Astrocyte (in vitro differentiated cells and primary cell): ENCODE measurements at regions not wholly inside any gene's neighbourhood (a gene's known extent, or its start where the extent isn't known, plus 50 kb on each side); places are given as distances from the start of the nearest gene placed in this dataset.

Experiments
- CTCF ChIP-seq: IDR thresholded peaks from 2 replicates; pipeline ENCODE4 v1.5.1; 2011; ENCODE audit warnings: low read depth, mild to moderate bottlenecking, inconsistent platforms, low read length, moderate library complexity; ENCODE audit not compliant: insufficient read depth
- EZH2 ChIP-seq: IDR thresholded peaks from 2 replicates; pipeline ENCODE4 v1.6.1; 2012; ENCODE audit warnings: mild to moderate bottlenecking, low read length, inconsistent platforms; ENCODE audit not compliant: insufficient read depth

DNA sequence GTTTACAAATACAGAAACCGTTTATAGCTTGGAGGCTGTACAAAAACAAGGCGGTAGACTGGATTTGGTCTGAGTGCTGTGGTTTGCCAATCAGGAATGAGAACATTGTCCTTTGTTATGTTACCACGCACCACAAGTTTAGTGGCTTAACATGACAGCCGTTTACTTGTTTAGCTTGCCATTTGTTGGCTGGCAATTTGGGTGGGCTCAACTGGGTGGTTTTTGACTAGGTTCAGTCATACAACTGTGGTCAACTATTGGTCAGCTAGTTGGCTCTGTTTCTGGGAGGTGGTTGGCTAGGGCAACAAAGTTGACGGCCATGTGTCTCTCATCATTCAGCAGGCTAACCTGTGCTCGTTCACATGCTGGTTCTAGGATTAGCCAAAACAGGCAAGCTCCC is 60.1 kb upstream of the SP8 start:
- TF ChIP-seq CTCF (no peak), EZH2 (no peak)
